ENCODE measurements at regions not wholly inside any gene's neighbourhood (a gene's known extent, or its start where the extent isn't known, plus 50 kb on each side); places are given as distances from the start of the nearest gene placed in this dataset.

DNA sequence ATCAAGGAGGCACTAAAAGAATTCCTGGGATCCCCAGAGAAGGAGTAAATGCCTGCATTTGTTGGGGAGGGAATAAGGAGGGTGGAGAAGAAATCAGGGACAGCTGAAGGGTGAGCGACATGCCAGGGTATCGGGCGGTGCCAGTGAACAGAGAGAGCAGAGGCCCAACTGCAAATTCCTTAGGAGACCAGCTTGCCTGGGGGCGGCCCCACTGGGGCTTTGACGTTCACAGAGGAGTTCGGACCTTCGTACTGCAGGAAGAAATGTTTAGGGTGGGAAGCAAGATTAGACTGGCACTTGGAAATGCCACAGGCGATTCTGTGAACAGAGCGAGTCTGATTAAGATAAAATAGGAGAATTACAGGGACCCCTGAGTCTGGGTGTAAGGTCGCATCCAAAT, 65.1 kb upstream of the FGF3 start:
- in situ Hi-C loops (cut with MboI; ENCODE audit: low sequenced_read_pairs), result loop anchor here (25.0 kb wide), 1 partner anchor 172 kb away; the partner anchor contains the start of gene FGF19

DNA sequence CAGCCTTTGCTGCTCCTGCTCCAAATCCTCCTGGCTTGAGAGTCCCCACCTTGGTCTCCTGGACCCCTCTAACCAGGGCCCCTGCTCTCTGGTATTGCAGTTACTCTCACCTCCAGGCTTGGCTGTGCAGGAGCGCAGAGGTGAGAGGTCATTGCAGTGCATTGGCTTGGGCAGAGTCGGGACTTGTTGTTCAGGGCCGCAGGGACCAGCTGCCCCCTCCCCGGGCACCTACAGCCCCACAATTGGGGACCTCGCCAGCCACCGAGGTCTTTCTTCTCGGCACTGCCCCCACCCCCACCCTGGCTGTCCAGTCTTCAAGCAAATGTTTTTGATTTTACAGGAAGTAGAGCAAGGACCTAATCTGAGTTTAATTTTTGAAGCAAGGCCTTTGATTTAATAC, 65.5 kb upstream of the FGF3 start:
- in situ Hi-C loops (cut with MboI; ENCODE audit: low sequenced_read_pairs), result loop anchor here (25.0 kb wide), 1 partner anchor 172 kb away; the partner anchor contains the start of gene FGF19

DNA sequence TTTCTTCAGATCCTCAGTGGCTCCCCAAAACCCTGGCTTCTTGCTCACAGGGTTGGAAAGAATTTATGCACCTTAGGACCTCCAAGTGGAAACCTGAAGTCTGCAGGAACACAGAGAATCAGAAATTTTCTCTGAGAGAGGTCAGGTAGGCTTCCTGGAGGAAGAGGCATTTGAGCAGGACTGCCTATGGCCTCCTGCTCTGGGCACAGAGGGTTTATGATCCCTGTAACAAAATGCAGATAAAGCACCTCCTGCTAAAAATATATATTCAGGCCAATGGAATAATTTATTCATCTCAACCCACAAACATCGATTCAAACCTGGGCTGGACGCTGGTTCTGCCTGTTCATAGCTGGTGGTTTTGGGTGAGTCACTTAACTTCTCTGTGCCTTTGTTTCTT, 68.1 kb upstream of the FGF3 start:
- in situ Hi-C loops (cut with MboI; ENCODE audit: low sequenced_read_pairs), result loop anchor here (25.0 kb wide), 1 partner anchor 175 kb away; the partner anchor contains the start of gene FGF19

DNA sequence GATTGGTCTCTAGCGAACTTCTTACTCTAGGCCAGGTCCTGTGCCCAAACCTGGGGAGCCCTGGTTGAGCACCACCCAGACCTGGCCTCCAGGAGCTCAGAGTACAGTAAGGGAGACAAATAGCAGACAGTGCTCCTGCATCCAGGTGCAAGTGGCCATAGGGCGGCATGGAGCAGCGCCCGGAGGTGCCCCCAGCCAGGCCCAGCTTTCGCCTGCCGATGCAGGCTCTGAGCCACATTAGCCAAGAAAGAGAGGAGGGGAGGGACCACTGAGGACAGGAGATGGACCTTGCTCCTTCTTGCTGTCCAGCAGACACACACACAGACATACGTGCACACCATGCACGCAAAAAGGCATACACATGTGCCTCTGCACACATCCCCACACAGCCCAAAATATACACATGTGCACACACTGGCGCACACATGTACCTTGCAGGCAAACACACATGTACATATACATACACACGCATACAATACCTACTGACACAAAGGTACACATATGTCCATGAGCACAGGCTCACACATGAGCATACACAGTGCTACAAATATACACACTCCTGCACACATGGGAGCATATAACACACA, 68.7 kb upstream of the FGF3 start:
- in situ Hi-C loops (cut with MboI; ENCODE audit: low sequenced_read_pairs), result loop anchor here (25.0 kb wide), 1 partner anchor 176 kb away; the partner anchor contains the start of gene FGF19

DNA sequence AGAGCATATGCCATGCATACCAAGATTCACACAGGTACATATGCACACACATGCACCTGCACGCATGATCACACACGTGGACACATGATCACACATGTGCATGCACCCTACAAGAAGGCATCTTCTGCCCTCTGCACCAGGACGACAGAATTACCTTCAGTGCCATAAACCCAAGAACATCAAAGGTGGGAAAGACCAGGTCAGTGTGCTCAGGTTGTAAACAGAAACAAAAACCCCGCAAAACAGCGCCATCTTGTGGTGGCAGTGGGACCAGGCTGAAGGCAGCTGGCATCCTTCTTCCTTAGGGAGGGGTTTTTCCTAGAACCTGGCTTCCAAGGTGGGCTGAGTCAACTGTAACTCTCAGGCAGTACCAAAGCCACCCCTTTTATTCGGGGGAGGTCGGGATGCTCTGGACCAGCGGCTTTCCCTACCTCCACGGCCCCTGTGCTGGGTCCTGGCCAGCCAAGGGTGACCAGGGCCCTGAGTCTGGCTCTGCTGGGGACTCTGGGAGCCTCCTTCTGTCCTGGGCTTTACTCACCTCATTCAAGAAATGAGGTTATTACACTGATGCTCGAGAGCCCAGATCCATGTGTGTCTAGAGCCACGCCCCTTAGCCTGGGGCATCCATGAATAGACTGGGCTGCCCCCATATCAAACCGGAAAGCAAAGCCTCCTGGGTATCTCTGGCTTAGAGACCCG, 69.4 kb upstream of the FGF3 start:
- in situ Hi-C loops (cut with MboI; ENCODE audit: low sequenced_read_pairs), result loop anchor here (25.0 kb wide), 1 partner anchor 176 kb away; the partner anchor contains the start of gene FGF19

DNA sequence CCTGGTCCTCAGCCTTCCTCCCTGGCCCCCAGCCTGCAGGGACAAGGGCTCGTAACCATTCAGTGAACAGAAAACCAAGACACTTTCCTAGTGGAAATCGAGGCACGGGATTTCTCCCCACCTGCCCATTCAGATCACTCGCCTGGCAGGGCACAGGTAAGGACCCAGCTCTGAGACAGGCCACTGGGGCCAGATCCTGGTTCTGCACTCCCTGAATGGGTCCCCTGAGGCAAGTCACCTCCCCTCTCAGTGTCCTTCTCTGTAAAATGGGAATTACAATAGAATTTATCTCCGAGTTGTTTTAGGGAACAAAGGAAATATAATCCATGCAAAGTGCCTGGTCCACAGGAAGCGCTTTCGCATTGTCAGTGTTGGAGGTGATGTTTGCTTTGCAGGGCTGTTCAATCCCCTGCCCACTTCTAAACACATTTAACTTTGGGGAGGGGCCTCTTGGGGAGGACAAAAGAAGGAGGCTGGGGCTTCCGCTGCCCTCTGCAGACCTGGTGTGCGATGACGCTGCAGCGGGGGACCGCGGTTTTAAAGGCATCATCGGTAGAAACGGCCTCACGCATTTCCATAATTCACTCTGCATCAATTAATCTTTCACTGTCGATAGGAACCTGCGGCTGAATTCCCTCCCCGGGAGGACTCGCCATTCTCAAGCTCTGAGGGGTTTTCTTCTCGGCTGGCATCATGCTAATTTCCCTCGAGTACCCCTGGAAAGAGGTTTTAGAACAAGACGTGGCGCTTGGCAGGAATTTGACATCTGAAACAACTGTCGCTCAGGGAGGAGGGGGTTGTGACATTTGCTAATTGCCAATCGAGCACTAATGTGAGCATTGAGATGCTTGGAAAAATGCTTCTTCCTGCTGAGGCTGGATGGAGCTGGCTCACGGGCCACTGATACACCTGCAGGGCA, 70.4 kb upstream of the FGF3 start:
- in situ Hi-C loops (cut with MboI; ENCODE audit: low sequenced_read_pairs), result loop anchor here (25.0 kb wide), 1 partner anchor 177 kb away; the partner anchor contains the start of gene FGF19

DNA sequence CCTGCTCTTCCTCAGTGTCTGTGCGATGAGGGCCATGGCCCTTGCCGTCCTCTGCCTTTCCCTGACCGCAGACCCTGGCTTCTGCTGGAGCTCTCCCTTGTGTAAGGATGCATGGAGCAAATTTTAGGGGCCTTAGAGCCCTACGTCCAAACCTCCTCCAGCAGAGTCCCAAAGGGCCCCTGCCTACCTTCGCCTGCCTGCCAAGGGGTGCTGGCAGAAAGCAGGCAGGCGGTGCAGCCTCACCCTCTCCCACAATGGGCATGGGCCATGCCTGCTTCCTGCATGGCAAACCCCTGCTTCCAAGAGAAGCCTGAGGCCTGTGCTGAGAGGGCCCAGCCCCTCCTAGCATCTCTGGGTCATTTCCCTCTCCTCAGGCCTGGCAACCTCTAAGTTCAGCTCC, 71.3 kb upstream of the FGF3 start:
- in situ Hi-C loops (cut with MboI; ENCODE audit: low sequenced_read_pairs), result loop anchor here (25.0 kb wide), 1 partner anchor 178 kb away; the partner anchor contains the start of gene FGF19

DNA sequence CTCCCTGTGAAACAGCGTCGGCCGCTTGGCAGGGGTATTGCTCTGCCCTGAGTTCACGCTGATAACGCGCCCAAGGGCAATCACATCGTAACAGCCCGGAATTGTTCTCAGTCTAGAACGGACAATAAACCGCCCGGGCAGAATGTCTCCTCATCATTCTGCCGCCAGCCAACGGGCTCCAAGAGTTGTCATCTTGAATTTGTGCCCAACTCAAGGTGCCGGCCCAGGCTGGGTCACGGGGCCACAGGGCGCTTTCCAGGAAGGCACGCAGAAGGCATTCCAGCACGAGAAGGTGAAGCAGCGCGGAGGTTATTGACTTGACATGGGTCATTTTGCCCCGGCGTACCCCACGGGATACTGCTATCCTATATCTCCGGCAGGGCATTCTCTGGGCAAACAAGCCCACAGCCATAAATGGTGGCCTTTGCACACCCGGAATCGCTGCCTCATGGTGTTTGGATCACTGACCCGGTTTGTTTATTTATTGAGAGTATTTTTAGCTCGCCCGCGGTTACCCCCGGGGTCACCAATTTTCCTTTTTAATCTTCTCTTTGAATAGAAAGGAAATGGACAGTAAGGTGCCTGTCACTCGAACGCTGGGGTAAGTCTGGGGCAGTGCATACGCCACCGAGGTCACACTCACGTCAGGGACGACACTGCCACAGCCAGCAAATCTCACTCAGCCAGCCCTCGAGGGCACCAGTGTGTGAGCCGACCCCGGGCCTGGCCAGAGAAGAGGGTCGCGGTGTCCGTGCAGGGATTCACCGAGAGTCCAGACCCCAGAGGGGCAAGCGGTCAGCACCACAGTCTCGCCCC, 72.4 kb upstream of the FGF3 start:
- in situ Hi-C loops (cut with MboI; ENCODE audit: low sequenced_read_pairs), result loop anchor here (25.0 kb wide), 1 partner anchor 179 kb away; the partner anchor contains the start of gene FGF19

DNA sequence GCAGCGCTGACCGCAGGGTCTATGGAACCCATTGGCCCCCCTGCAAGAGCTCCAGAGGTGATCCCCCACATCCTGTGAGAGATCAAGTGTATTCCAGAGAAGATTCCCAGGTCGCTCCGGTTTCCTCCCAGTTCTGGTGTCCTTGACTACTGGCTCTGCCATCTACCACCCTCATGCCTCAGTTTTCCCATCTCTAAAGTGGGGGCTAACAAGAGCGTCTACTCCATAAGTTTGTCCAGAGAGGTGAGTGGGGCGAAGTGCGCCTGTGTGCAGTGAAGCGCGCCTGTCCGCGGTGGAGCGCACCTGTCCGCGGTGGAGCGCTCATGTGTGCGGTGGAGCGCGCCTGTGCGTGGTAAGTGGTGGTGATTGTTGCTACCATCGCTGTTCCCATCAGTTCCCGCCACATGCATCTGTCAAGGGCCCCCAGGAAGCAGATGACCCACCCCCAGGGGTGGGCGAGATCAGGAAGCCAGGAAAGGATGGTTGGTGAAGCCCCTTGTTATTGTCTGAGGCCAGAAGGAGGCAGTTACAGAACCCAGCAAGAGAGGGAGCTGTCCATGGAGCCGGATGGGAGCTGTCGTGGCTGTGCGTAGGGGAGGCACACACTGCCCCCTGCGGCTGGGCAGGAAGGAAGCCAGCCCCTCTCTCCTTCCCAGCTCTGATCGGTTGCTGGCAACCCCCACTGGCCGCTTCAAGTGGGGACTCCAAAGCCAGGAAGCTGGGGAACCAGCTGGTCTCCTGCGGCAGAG, 73.2 kb upstream of the FGF3 start:
- in situ Hi-C loops (cut with MboI; ENCODE audit: low sequenced_read_pairs), result loop anchor here (25.0 kb wide), 1 partner anchor 180 kb away; the partner anchor contains the start of gene FGF19

DNA sequence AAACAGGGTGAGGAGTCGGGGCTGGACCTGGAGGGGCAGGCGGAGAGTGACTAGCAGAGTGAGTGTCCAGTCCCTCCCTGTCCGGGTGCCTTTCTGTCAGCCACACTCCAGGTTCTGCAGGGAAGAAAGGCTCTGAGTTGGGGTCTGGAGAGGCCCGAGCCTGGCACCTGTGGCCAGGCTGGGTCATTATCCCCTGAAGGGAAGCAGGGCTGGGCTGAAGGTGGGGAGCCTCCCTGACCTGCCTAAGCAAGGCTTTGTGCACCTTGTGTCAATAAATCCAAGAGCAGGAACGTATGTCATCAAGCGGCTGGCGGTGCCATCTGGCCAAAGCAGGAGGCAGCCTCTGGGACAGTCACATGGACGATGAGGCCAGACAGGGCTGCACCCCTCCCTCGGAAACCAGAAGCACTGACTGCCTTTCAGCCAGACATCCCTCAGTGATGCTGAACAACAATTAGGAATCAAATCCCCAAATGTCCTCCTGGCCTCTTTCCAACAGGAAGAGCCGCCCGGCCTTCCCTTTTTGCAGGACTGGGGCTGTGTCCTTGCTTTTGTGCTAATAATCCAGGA, 73.9 kb upstream of the FGF3 start:
- in situ Hi-C loops (cut with MboI; ENCODE audit: low sequenced_read_pairs), result loop anchor here (25.0 kb wide), 1 partner anchor 181 kb away; the partner anchor contains the start of gene FGF19

DNA sequence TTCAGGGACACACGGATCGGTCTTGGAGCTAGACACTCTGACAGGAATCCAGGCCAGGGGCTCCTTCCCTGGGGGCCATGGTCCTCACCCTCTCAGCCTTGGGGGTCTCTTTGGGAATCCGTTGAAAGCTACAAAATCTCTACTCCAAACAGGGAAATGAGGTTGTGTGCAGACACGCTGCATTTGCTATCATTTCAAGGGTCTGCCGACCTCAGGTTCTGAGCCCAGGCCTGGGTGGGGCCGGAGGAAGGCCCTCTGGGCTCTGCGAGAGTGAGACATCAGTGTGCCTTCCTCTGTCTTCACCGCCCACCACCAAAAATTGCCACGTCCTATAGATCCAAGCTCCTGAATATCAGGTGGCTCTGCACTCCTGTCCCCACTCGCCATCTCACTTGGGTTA, 74.4 kb upstream of the FGF3 start:
- in situ Hi-C loops (cut with MboI; ENCODE audit: low sequenced_read_pairs), result loop anchor here (25.0 kb wide), 1 partner anchor 181 kb away; the partner anchor contains the start of gene FGF19

DNA sequence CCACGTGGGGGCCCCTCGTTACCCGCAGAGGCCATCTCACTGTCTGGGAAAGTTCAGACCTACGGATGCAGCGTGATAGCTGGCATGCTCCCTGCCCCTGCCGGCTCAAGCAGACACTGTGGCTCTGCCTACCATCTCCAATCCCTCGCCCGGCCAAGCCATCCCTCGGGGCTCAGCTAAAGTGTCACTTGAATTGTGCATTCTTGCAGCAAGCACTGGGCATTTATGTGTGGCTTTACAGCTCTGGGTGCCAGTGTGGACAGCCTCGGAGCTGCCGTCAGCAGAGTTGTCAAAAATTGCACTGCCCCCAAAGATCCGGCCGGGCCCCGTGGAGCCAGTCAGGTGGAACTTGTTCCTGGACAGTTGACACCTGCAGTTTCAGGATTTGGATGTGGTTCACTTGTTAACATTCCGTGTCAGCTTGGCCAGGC, 75.0 kb upstream of the FGF3 start:
- in situ Hi-C loops (cut with MboI; ENCODE audit: low sequenced_read_pairs), result loop anchor here (25.0 kb wide), 1 partner anchor 182 kb away; the partner anchor contains the start of gene FGF19

DNA sequence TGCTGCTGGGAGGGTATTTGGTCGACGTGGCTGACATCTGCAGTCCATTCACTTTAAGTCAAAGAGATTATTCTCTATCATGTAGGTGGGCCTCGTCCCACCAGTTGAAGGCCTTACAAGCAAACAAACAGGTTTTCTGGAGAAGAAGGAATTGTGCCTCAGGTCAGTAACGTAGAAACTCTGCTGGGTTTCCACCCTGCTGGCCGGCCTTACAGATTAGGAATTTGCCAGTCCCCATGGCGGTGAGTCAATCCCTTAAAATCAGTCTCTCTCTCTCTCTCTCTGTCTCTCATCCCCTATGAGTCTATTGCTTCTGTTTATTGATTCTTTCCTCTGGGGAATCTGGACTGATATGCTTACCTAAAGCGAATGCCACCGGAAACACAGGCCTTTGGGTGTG, 75.4 kb upstream of the FGF3 start:
- in situ Hi-C loops (cut with MboI; ENCODE audit: low sequenced_read_pairs), result loop anchor here (25.0 kb wide), 1 partner anchor 182 kb away; the partner anchor contains the start of gene FGF19

DNA sequence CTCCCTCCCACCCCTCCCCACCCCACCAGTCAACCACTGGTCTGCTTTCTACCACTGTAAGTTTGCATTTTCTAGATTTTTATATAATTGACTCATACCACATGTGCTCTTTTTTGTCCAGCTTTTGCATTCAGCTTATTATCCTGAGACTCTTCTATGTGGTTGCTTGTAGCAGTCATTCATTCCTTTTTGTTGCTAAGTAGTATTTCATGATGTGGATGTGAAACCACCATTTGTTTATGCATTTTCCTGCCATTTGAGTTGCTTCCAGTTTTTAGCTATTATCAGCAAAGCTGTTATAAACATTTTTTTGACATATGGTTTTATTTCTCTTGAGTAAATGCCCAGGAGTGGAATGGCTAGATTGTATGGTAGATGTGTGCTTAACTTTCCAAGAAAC, 77.0 kb upstream of the FGF3 start:
- in situ Hi-C loops (cut with MboI; ENCODE audit: low sequenced_read_pairs), result loop anchor here (25.0 kb wide), 1 partner anchor 184 kb away; the partner anchor contains the start of gene FGF19

DNA sequence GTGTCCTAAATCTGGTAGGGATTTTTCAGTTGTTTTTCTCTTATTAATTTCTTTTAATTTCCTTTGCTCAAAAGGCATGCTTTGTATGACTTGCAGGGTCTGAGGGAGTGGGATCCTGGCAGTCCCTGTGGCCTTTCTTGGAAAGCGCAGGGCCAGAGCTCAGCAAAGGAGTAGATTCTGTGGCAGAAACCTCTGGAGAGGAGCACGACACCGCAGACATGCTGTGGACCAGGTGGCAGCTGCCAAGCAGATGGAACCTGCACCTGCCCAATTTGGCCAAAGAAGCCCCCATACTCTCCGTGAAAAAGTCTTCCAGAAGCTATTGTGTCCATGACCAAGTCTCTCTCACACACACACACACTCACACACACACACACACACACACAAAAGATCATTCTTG, 78.9 kb upstream of the FGF3 start:
- in situ Hi-C loops (cut with MboI; ENCODE audit: low sequenced_read_pairs), result loop anchor here (25.0 kb wide), 1 partner anchor 186 kb away; the partner anchor contains the start of gene FGF19

DNA sequence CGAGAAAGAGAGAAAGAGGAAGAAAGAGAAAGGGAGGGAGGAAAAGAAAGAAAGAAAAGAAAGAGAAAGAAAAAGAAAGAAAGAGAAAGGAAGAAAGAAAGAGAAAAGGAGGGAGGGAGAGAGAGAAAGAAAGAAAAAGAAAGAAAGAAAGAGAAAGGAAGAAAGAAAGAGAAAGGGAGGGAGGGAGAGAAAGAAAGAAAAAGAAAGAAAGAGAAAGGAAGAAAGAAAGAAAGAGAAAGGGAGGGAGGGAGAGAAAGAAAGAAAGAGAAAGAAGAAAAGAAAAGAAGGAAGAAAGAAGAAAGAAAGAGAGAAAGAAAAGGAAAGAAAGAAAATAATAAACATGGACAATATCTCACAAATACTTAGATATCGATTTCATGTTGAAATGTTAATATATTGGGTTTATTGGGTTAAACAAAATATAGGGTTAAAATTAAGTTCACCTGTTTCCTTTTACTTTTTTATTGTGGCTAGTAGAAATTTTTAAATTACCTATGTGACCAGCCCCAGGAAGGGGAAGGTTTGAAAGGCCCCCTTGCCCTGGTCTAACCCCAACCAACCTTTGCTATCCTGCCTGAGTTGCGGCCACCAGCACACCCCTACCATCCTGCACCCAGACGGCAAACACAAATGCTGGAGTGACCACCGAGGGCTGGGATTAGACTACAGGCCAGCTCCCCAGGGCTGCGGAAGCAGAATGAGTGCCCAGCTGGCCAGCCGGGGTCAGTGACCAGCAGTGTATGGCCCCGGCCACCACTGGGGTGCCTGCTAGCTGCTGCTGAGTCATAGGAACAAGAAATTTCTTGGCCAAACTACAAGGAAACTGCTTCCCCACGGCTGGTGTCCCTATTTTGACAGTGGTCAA, 81.0 kb upstream of the FGF3 start:
- in situ Hi-C loops (cut with MboI; ENCODE audit: low sequenced_read_pairs), result loop anchor here (25.0 kb wide), 2 partner anchors 188 to 537 kb away; partner anchors contain the start of gene FGF19

DNA sequence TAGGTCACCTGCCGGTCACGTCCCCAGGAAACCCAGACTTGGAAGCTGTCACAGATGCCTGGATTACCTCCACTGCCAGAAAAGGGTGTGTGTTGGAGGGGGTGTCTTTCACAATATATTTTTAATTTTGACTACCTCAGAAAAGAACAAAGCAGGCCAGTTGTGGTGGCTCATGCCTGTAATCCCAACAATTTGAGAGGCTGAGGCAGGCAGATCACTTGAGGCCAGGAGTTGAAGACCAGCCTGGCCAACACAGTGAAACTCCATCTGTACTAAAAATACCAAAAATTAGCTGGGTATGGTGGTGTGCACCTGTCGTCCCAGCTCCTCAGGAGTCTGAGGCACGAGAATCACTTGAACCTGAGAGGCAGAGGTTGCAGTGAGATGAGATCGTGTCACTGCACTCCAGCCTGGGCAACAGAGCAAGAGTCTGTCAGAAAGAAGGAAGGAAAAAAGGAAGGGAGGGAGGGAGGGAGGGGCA, 81.6 kb upstream of the FGF3 start:
- in situ Hi-C loops (cut with MboI; ENCODE audit: low sequenced_read_pairs), result loop anchor here (25.0 kb wide), 1 partner anchor 536 kb away; no protein-coding TSS in a partner anchor

Data from HL-60/S4 treated with phorbol 12-myristate 13-acetate at 8.2 ng/mL for 4 days and 3 days (cell line).